Transverse colon (tissue), 4 donors: ENCODE measurements at regions not wholly inside any gene's neighbourhood (a gene's known extent, or its start where the extent isn't known, plus 50 kb on each side); places are given as distances from the start of the nearest gene placed in this dataset.

ENCODE experiments used
- DNase-seq: peaks from one replicate; pipeline ENCODE4 v3.0.0-alpha.2; 2019
- H3K27ac ChIP-seq, 4 donors: fragments of 200-600 bp; sonication (generic); 2 replicates each; pipeline ENCODE4 v1.5.1; 2016 to 2018; ENCODE audit warnings: inconsistent platforms in 4 of 4
- H3K27me3 ChIP-seq: fragments of 200-600 bp; sonication (generic); 2 replicates; pipeline ENCODE4 v1.5.1; 2017; ENCODE audit warnings: inconsistent platforms
- H3K36me3 ChIP-seq, 4 donors: fragments of 200-600 bp; sonication (generic); 2 replicates each; pipeline ENCODE4 v1.5.1; 2017 to 2019; ENCODE audit warnings: inconsistent platforms in 4 of 4
- H3K4me1 ChIP-seq, 4 donors: fragments of 200-600 bp; sonication (generic); 2 replicates each; pipeline ENCODE4 v1.5.1; 2017 to 2020; ENCODE audit warnings: inconsistent platforms in 4 of 4
- H3K4me3 ChIP-seq, 4 donors: fragments of 200-600 bp; sonication (generic); 1 replicate in 1 of 4; 2 replicates in 3 of 4; pipeline versions ENCODE4 v1.5.1 to v1.6.1; 2017 to 2019; ENCODE audit warnings: inconsistent platforms in 4 of 4
- H3K9me3 ChIP-seq, 2 donors: fragments of 200-600 bp; sonication (generic); 2 replicates each; pipeline ENCODE4 v1.5.1; 2017 to 2019; ENCODE audit warnings: inconsistent platforms in 2 of 2
- EP300 ChIP-seq: sonication (generic); formaldehyde crosslinking; IDR thresholded peaks from one replicate; pipeline ENCODE4 v1.6.1; 2017; ENCODE audit warnings: antibody characterized with exemption, low read depth
- POLR2A ChIP-seq: fragments of 450-650 bp; IDR thresholded peaks from one replicate; pipeline ENCODE4 v1.6.1; 2016; ENCODE audit warnings: antibody characterized with exemption, mild to moderate bottlenecking, moderate library complexity
- POLR2AphosphoS5 ChIP-seq, 3 donors: sonication (generic); formaldehyde crosslinking; IDR thresholded peaks; one replicate each; pipeline ENCODE4 v1.6.1; 2016; ENCODE audit warnings: antibody characterized with exemption in 3 of 3
- WGBS, 2 donors: methylation state at CpG; one replicate each; pipeline ENCODE4 v1.1.5; 2018; ENCODE audit warnings: low coverage in 1 of 2; 5-methylcytosine and 5-hydroxymethylcytosine counted together
- in situ Hi-C, 4 donors: fragments of 200-750 bp; cut with MboI; loops; one replicate each; pipeline versions ENCODE4 v1.15.0 to v1.15.1; 2017; ENCODE audit warnings: low sequenced_read_pairs in 3 of 4, low pct_ligation_motif_present in 1 of 4, low pct_unique_long_range_greater_than_20kb in 1 of 4
- intact Hi-C: fragments of 100-400 bp; cut with DNase I; formaldehyde crosslinking; loops from one replicate; pipeline ENCODE4 v1.15.1; 2023; ENCODE audit warnings: low total_unique reads
- TF ChIP-seq, protein P1 (sequence below), 5 experiments: fragments of 200-600 bp in 3 of 5; fragments of 450-650 bp in 2 of 5; sonication (generic) in 3 of 5; IDR thresholded peaks; 1 replicate in 2 of 5; 2 replicates in 3 of 5; pipeline ENCODE4 v1.5.1; 2016 to 2017; ENCODE audit warnings: antibody characterized with exemption in 5 of 5, inconsistent platforms in 3 of 5, mild to moderate bottlenecking in 2 of 5, moderate library complexity in 1 of 5

DNA sequence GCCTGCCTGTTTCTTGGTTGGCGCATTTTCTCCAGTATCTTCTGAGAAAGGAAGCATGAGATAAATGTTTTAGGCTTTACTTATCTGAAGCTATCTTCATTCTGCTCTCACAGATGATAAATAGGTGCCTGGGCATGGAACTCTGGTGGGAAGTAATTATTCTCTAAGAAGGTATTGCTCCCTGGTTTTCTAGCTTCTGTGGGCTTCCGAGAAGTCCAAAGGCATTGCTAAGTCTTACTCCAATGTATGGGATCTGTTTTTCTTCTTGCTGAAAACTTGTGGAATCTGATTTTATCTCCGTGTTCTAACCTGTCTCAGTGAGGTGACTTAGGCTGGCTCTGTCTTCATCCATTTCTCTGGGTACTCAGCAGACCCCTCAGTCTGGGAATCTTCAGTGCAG is 224.4 kb upstream of the HS6ST1 start:
- Histone ChIP-seq H3K36me3 (no peaks in the 10 kb centered on the region), H3K4me1 (no peaks in the 10 kb centered on the region), H3K4me3 (no peak overlapping the region), H3K9me3 (no peaks in the 10 kb centered on the region), H3K27me3 (no peaks in the 10 kb centered on the region), H3K27ac (no peak overlapping the region)
- intact Hi-C loops, result no loop called here
- DNase-seq, result no peak
- in situ Hi-C loops, result no loop called here
- no peak for TF ChIP-seq POLR2A
- TF ChIP-seq, protein P1, sequence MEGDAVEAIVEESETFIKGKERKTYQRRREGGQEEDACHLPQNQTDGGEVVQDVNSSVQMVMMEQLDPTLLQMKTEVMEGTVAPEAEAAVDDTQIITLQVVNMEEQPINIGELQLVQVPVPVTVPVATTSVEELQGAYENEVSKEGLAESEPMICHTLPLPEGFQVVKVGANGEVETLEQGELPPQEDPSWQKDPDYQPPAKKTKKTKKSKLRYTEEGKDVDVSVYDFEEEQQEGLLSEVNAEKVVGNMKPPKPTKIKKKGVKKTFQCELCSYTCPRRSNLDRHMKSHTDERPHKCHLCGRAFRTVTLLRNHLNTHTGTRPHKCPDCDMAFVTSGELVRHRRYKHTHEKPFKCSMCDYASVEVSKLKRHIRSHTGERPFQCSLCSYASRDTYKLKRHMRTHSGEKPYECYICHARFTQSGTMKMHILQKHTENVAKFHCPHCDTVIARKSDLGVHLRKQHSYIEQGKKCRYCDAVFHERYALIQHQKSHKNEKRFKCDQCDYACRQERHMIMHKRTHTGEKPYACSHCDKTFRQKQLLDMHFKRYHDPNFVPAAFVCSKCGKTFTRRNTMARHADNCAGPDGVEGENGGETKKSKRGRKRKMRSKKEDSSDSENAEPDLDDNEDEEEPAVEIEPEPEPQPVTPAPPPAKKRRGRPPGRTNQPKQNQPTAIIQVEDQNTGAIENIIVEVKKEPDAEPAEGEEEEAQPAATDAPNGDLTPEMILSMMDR (IDR thresholded peaks at IDR 0.05), result no peak
- no peak for TF ChIP-seq EP300
- no peak for TF ChIP-seq POLR2AphosphoS5 (IDR thresholded peaks at IDR 0.05)
- 90 to 93% methylated on average over 2 to 3 of the region's 3 CpGs for WGBS, 2 donors

DNA sequence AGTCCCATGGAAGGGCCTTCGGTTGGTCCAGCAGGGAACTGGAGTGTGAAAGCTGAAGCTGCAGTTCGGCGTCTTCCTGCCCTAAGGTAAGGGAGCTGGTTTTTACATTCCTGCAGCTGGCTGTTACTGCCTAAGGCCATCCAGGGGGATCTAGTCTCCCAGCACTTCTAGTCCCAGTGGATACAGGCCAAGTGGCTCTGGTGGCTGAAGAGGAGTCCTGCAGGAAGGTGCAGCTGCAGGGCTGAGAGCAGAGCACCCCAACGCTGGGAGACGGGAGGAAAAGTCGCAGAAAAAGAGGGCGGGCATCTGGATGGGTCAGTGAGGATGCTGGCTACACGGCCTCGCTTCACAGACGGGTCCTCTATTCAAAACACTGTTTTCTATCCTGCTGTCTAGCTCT is 225.0 kb upstream of the HS6ST1 start:
- Histone ChIP-seq H3K4me1 (no peaks in the 10 kb centered on the region), H3K36me3 (no peaks in the 10 kb centered on the region), H3K4me3 (no peak overlapping the region), H3K9me3 (no peaks in the 10 kb centered on the region), H3K27me3 (no peaks in the 10 kb centered on the region), H3K27ac (no peak overlapping the region)
- 70 to 87% methylated on average over 6 to 10 of the region's 10 CpGs for WGBS, 2 donors
- in situ Hi-C loops (no loop called here), intact Hi-C loops (no loop called here)
- TF ChIP-seq, protein P1 (IDR thresholded peaks at IDR 0.05), result no peak
- TF ChIP-seq POLR2AphosphoS5 (IDR thresholded peaks at IDR 0.05) (no peak), EP300 (no peak), POLR2A (no peak)
- no peak for DNase-seq

DNA sequence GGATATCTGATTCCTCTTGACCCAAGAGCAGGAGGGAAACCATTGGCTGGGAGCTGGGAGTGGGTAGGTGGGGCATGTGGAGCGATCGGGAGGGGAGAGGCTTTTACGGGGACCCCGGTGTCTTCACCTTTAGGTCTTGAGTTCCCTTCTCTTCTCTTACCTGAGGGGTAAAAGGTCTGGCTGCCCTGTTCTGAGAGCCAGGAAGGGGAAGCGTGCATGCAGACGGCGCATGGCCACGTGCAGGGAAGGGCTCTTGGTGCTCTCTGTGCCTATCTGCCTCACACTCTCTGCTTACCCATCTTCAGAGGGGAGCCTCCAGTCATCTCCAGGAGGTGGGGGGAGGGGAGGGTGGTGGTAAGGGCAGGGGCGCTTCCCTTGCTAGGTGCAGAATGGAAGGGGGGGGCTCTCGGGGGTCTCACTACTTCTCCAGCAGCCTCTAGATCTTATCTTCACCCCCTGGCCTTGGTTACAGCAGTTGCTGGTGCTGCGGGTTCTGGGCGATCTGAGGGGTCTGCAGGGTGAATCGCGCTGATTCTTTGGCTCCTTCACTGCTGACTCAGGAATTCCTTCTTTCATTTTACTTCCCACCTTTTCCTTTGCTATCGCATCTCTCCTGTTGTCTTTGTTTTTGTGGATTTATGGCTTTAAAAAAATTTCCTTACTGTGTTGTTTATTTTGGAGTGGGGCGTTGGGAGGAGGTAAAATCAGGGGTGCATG is 225.8 kb upstream of the HS6ST1 start:
- Histone ChIP-seq H3K4me1 (no peaks in the 10 kb centered on the region), H3K27ac (no peak overlapping the region), H3K9me3 (no peaks in the 10 kb centered on the region), H3K36me3 (no peaks in the 10 kb centered on the region), H3K4me3 (no peak overlapping the region), H3K27me3 (no peaks in the 10 kb centered on the region)
- 69 to 74% methylated on average over 8 to 16 of the region's 16 CpGs for WGBS, 2 donors
- intact Hi-C loops (no loop called here), in situ Hi-C loops (no loop called here)
- no peak for DNase-seq
- TF ChIP-seq POLR2A (no peak), POLR2AphosphoS5 (IDR thresholded peaks at IDR 0.05) (no peak), EP300 (no peak)
- TF ChIP-seq, protein P1 (IDR thresholded peaks at IDR 0.05), result no peak

DNA sequence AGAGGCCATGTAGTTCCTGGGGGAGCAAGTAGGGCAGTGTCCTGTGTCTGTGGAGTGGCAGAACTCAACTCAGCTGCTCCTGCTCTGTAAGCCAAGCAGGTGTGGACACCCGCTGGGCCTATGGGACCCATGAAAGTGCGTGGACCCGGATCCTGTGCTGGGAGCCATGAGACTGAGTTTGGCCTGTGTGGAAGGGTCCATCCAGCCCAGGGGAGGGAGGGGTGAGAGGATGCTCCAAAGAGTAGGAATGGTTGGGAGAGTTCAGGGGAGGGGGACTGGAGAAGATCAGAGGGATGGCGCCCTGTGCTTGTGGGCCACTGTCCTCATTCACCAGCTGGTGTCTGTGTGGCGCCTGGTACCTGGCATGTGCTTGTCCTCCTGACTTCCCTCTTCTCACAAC is 226.4 kb upstream of the HS6ST1 start:
- intact Hi-C loops (no loop called here), in situ Hi-C loops (no loop called here)
- Histone ChIP-seq H3K4me1 (no peaks in the 10 kb centered on the region), H3K27ac (no peak overlapping the region), H3K36me3 (no peaks in the 10 kb centered on the region), H3K4me3 (no peak overlapping the region), H3K9me3 (no peaks in the 10 kb centered on the region), H3K27me3 (no peaks in the 10 kb centered on the region)
- no peak for TF ChIP-seq POLR2A
- TF ChIP-seq, protein P1 (IDR thresholded peaks at IDR 0.05), result no peak
- no peak for TF ChIP-seq POLR2AphosphoS5 (IDR thresholded peaks at IDR 0.05)
- no peak for TF ChIP-seq EP300
- no peak for DNase-seq
- WGBS, 2 donors, result 96% methylated on average over 5 of the region's 5 CpGs; no CpG with 5 or more reads in 1 of the 2 donors
